OCI-LY1 (cell line): ENCODE measurements at regions not wholly inside any gene's neighbourhood (a gene's known extent, or its start where the extent isn't known, plus 50 kb on each side); places are given as distances from the start of the nearest gene placed in this dataset.

Experiments used
- H2AFZ ChIP-seq: fragments of 200-600 bp; sonication (generic), shearing (Covaris generic); 2 replicates; pipeline ENCODE4 v1.6.0; 2014; ENCODE audit warnings: antibody characterized with exemption, mild to moderate bottlenecking, low read length
- H3F3A ChIP-seq: fragments of 200-600 bp; sonication (generic), shearing (Covaris generic); 2 replicates; pipeline ENCODE4 v1.6.0; 2014; ENCODE audit warnings: mild to moderate bottlenecking, antibody characterized with exemption, low read length, moderate library complexity; ENCODE audit not compliant: insufficient read depth
- H3K27ac ChIP-seq: fragments of 200-600 bp; sonication (generic); 2 replicates; pipeline ENCODE4 v1.5.1; 2014; ENCODE audit warnings: low read length, mixed run types, mild to moderate bottlenecking, low read depth; ENCODE audit not compliant: poor library complexity, severe bottlenecking
- H3K27me3 ChIP-seq: fragments of 200-600 bp; sonication (generic); 2 replicates; pipeline ENCODE4 v1.6.0; 2014; ENCODE audit warnings: antibody characterized with exemption, mild to moderate bottlenecking, low read length, moderate library complexity; ENCODE audit not compliant: insufficient read depth
- H3K36me3 ChIP-seq: fragments of 200-600 bp; sonication (generic); 2 replicates; pipeline ENCODE4 v1.6.1; 2014; ENCODE audit warnings: mild to moderate bottlenecking, antibody characterized with exemption, low read length, moderate library complexity, mixed read lengths; ENCODE audit not compliant: insufficient read depth
- H3K4me1 ChIP-seq: fragments of 200-600 bp; sonication (generic); 2 replicates; pipeline ENCODE4 v1.5.1; 2014; ENCODE audit warnings: mild to moderate bottlenecking, low read length, moderate library complexity; ENCODE audit not compliant: insufficient read depth, severe bottlenecking
- H3K4me2 ChIP-seq: fragments of 200-600 bp; sonication (generic), shearing (Covaris generic); 2 replicates; pipeline ENCODE4 v1.6.1; 2014; ENCODE audit warnings: low read length
- H3K4me3 ChIP-seq: fragments of 200-600 bp; sonication (generic); 2 replicates; pipeline ENCODE4 v1.5.1; 2014; ENCODE audit warnings: low read length, low read depth, mild to moderate bottlenecking, mixed read lengths; ENCODE audit not compliant: poor library complexity, severe bottlenecking
- H3K79me2 ChIP-seq: fragments of 200-600 bp; shearing (Covaris generic); 2 replicates; pipeline ENCODE4 v1.6.1; 2016; ENCODE audit warnings: mixed run types, low read length, mixed read lengths; ENCODE audit not compliant: insufficient read depth
- H3K9ac ChIP-seq: fragments of 200-600 bp; sonication (generic), shearing (Covaris generic); 2 replicates; pipeline ENCODE4 v1.6.1; 2014; ENCODE audit warnings: mild to moderate bottlenecking, low read length, mixed read lengths
- H3K9me2 ChIP-seq: fragments of 200-600 bp; sonication (generic), shearing (Covaris generic); 2 replicates; pipeline ENCODE4 v1.6.1; 2014; ENCODE audit warnings: low read depth, mild to moderate bottlenecking, low read length, mixed read lengths
- H3K9me3 ChIP-seq: fragments of 200-600 bp; shearing (Covaris generic); 2 replicates; pipeline ENCODE4 v1.6.1; 2014; ENCODE audit warnings: low read length, mixed read lengths
- H4K20me1 ChIP-seq: fragments of 200-600 bp; sonication (generic), shearing (Covaris generic); 2 replicates; pipeline ENCODE4 v1.6.0; 2016; ENCODE audit warnings: mild to moderate bottlenecking, low read length; ENCODE audit not compliant: insufficient read depth
- EZH2 ChIP-seq: fragments of 200-600 bp; sonication (generic), shearing (Covaris generic); IDR thresholded peaks from 2 replicates; pipeline ENCODE4 v1.8.0; 2017; ENCODE audit warnings: borderline replicate concordance, mixed run types, mild to moderate bottlenecking, antibody characterized with exemption, low read length, moderate library complexity, mixed read lengths
- TF ChIP-seq, protein P1 (sequence below): fragments of 200-600 bp; sonication (generic), shearing (Covaris generic); IDR thresholded peaks from 2 replicates; pipeline ENCODE4 v1.5.1; 2017; ENCODE audit warnings: mild to moderate bottlenecking, antibody characterized with exemption, low read length, moderate library complexity, mixed read lengths

DNA sequence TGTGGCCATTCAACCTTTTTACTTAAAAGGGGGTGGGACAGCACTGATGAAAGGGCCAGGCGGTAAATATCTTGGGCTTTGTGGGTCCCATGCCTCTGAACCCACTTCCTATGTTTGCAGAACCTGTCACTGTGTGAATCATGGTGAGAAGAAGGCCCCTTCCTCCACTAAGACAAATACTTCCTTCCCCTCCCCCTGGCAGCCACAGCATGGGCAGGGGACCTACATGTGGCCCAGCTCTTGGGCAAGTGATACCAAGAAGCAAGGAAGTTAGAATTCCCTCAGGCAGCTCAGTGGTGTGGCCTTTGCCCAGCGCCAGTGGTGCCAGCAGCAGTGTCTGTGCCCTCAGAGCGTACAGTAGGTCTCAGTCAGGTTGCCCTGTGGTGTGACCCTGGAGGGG is 168.6 kb downstream of the TRIM33 start:
- Histone ChIP-seq H3K27ac (no peak overlapping the region), H3K27me3 (no peaks in the 10 kb centered on the region), H4K20me1 (no peaks in the 10 kb centered on the region), H2AFZ (no peak overlapping the region), H3K4me1 (peaks cover 10% of the 10 kb centered on the region), H3K79me2 (no peaks in the 10 kb centered on the region), H3K36me3 (no peaks in the 10 kb centered on the region), H3K4me2 (no peak overlapping the region), H3K4me3 (no peak overlapping the region), H3K9me2 (no peaks in the 10 kb centered on the region), H3K9ac (no peak overlapping the region), H3F3A (no peaks in the 10 kb centered on the region), H3K9me3 (no peaks in the 10 kb centered on the region)
- TF ChIP-seq EZH2: no peak
- TF ChIP-seq, protein P1, sequence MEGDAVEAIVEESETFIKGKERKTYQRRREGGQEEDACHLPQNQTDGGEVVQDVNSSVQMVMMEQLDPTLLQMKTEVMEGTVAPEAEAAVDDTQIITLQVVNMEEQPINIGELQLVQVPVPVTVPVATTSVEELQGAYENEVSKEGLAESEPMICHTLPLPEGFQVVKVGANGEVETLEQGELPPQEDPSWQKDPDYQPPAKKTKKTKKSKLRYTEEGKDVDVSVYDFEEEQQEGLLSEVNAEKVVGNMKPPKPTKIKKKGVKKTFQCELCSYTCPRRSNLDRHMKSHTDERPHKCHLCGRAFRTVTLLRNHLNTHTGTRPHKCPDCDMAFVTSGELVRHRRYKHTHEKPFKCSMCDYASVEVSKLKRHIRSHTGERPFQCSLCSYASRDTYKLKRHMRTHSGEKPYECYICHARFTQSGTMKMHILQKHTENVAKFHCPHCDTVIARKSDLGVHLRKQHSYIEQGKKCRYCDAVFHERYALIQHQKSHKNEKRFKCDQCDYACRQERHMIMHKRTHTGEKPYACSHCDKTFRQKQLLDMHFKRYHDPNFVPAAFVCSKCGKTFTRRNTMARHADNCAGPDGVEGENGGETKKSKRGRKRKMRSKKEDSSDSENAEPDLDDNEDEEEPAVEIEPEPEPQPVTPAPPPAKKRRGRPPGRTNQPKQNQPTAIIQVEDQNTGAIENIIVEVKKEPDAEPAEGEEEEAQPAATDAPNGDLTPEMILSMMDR: no peak

DNA sequence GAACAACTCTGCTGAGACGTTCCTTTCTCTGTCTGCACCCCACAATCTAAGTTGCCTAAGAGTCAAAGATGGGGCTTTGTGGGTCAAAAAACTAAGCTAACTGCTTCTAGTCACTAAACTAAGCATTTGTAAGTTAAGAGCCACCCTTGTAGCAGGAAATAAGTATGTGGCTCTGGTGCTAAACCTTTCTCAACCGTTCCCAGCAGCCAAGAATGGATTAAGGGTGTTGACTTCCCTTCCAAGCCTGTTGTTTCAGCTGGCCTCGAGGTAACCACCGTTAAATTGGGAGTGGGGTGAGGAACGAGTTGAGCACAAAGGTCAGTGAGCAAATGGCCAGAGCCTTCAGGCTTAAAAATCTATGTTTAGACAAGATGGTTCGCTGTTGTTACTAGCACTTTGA is 169.1 kb downstream of the TRIM33 start:
- H3K9me3 ChIP-seq: no peaks in the 10 kb centered on the region
- peaks cover 8% of the 10 kb centered on the region for H3K4me1 ChIP-seq
- no peaks in the 10 kb centered on the region for H4K20me1 ChIP-seq
- H3K27me3 ChIP-seq: no peaks in the 10 kb centered on the region
- no peak for TF ChIP-seq EZH2
- H3K79me2 ChIP-seq: no peaks in the 10 kb centered on the region
- H3K9ac ChIP-seq: no peak overlapping the region
- no peak overlapping the region for H3K4me3 ChIP-seq
- H2AFZ ChIP-seq: no peak overlapping the region
- H3F3A ChIP-seq: no peaks in the 10 kb centered on the region
- H3K27ac ChIP-seq: no peak overlapping the region
- H3K9me2 ChIP-seq: no peaks in the 10 kb centered on the region
- H3K36me3 ChIP-seq: no peaks in the 10 kb centered on the region
- H3K4me2 ChIP-seq: no peak overlapping the region

DNA sequence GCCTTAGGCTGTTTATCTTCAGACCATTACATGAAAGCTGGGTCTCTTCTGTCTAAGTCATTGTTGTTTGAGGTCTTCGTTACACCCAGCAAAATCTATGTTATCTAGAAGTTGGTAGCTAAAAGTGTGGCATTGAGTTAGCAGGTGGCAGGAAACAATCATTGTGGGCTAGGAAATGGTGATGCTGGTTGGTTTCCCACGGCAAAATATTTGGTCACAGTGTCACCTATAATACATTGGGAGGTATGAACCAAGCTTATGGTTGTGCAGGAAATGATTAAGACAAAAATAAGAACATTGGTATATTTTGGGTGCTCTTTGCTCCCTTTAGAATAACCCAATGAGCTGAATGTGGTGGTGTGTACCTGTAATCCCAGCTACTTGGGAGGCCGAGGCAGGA is 169.7 kb downstream of the TRIM33 start:
- Histone ChIP-seq H2AFZ (no peak overlapping the region), H4K20me1 (no peaks in the 10 kb centered on the region), H3K4me1 (peaks cover 5% of the 10 kb centered on the region), H3K9me3 (no peaks in the 10 kb centered on the region), H3F3A (no peaks in the 10 kb centered on the region), H3K27ac (no peak overlapping the region), H3K4me3 (no peak overlapping the region), H3K4me2 (no peak overlapping the region), H3K9ac (no peak overlapping the region), H3K79me2 (no peaks in the 10 kb centered on the region), H3K36me3 (no peaks in the 10 kb centered on the region), H3K9me2 (no peaks in the 10 kb centered on the region), H3K27me3 (no peaks in the 10 kb centered on the region)
- TF ChIP-seq, protein P1: no peak
- no peak for TF ChIP-seq EZH2

DNA sequence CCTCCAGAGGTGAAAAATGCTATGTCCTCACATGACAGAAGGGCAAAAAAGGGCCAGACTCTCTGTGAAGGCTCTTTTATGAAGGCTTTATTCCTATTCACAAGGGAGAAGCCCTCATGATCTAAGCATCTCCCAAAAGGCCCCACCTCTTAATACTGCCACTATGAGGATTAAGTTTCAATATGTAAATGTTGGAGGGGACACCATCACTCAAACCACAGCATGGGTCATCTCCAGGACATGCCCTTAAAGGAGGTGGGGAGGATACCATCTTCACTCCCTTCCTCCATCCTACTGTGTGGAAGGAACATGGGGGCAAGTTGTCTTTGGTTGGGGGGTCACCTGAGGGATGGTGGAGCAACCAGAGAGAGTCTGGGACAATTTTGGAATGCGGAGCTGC is 170.1 kb downstream of the TRIM33 start:
- H3K4me1 ChIP-seq: peaks cover 1% of the 10 kb centered on the region
- TF ChIP-seq EZH2: no peak
- TF ChIP-seq, protein P1: no peak
- H4K20me1 ChIP-seq: no peaks in the 10 kb centered on the region
- H3K9me2 ChIP-seq: no peaks in the 10 kb centered on the region
- H3K27me3 ChIP-seq: no peaks in the 10 kb centered on the region
- no peak overlapping the region for H2AFZ ChIP-seq
- H3K36me3 ChIP-seq: no peaks in the 10 kb centered on the region
- H3K79me2 ChIP-seq: no peaks in the 10 kb centered on the region
- no peak overlapping the region for H3K4me2 ChIP-seq
- H3K9ac ChIP-seq: no peak overlapping the region
- no peaks in the 10 kb centered on the region for H3K9me3 ChIP-seq
- no peaks in the 10 kb centered on the region for H3F3A ChIP-seq
- no peak overlapping the region for H3K27ac ChIP-seq
- no peak overlapping the region for H3K4me3 ChIP-seq
